Endodermal cell (in vitro differentiated cells): ENCODE measurements at regions not wholly inside any gene's neighbourhood (a gene's known extent, or its start where the extent isn't known, plus 50 kb on each side); places are given as distances from the start of the nearest gene placed in this dataset.

ENCODE experiments used
- DNase-seq: peaks from one replicate; pipeline ENCODE4 v3.0.0-alpha.2; 2017
- H3K27ac ChIP-seq: 2 replicates; pipeline ENCODE4 v1.5.1; 2013; ENCODE audit warnings: mild to moderate bottlenecking, low read depth, low read length, moderate library complexity
- H3K27me3 ChIP-seq: 2 replicates; pipeline ENCODE4 v1.6.1; 2013; ENCODE audit warnings: mild to moderate bottlenecking, low read length, moderate library complexity; ENCODE audit not compliant: insufficient read depth, control insufficient read depth, poor library complexity, severe bottlenecking
- H3K36me3 ChIP-seq: 2 replicates; pipeline ENCODE4 v1.7.0; 2013; ENCODE audit warnings: mild to moderate bottlenecking, low read length, moderate library complexity; ENCODE audit not compliant: control insufficient read depth, insufficient read depth
- H3K4me1 ChIP-seq: one replicate; pipeline ENCODE4 v1.7.0; 2013; ENCODE audit warnings: low read length; ENCODE audit not compliant: control insufficient read depth, insufficient read depth
- H3K4me3 ChIP-seq: 2 replicates; pipeline ENCODE4 v1.5.1; 2013; ENCODE audit warnings: mild to moderate bottlenecking, low read length, moderate library complexity
- H3K9ac ChIP-seq: 2 replicates; pipeline ENCODE4 v1.6.1; 2013; ENCODE audit warnings: mild to moderate bottlenecking, low read length, moderate library complexity; ENCODE audit not compliant: poor library complexity, severe bottlenecking; ENCODE audit errors: extremely low read depth
- H3K9me3 ChIP-seq: 2 replicates; pipeline ENCODE4 v1.6.1; 2013; ENCODE audit warnings: mild to moderate bottlenecking, low read length, moderate library complexity; ENCODE audit not compliant: control insufficient read depth
- H3K27ac Mint-ChIP-seq: 2 replicates; pipeline ENCODE4 v1.8.0; 2020; ENCODE audit warnings: mixed read lengths
- H3K27me3 Mint-ChIP-seq: 2 replicates; pipeline ENCODE4 v1.8.0; 2021; ENCODE audit warnings: mild to moderate bottlenecking, mixed read lengths; ENCODE audit not compliant: insufficient read depth
- H3K36me3 Mint-ChIP-seq: 2 replicates; pipeline ENCODE4 v1.8.0; 2020; ENCODE audit warnings: low read depth, mixed read lengths
- H3K4me1 Mint-ChIP-seq: 2 replicates; pipeline ENCODE4 v1.8.0; 2020; ENCODE audit warnings: mixed read lengths
- H3K4me3 Mint-ChIP-seq: 2 replicates; pipeline ENCODE4 v1.8.0; 2020; ENCODE audit warnings: mild to moderate bottlenecking, moderate library complexity, mixed read lengths
- H3K9me3 Mint-ChIP-seq: 2 replicates; pipeline ENCODE4 v1.8.0; 2020; ENCODE audit warnings: mild to moderate bottlenecking, mixed read lengths
- CTCF ChIP-seq: fragments of 200-600 bp; sonication (generic); conservative IDR thresholded peaks from 2 replicates; pipeline ENCODE4 v1.5.0; 2021; ENCODE audit warnings: antibody characterized with exemption, mild to moderate bottlenecking
- WGBS, 2 experiments: methylation state at CpG; one replicate each; pipeline versions ENCODE4 v1.1.5 to v1.1.7; 2013; ENCODE audit warnings: missing lambda C conversion rate in 2 of 2, mixed read lengths in 1 of 2; ENCODE audit not compliant: insufficient coverage in 1 of 2, insufficient read length in 1 of 2; 5-methylcytosine and 5-hydroxymethylcytosine counted together

- DNase-seq, result no peak
- Mint-ChIP-seq H3K9me3 (no peaks in the 10 kb centered on the region), H3K4me3 (no peak overlapping the region), H3K4me1 (peaks cover 9% of the 10 kb centered on the region), H3K27me3 (peaks cover 7% of the 10 kb centered on the region), H3K36me3 (no peaks in the 10 kb centered on the region), H3K27ac (no peak overlapping the region)
- Histone ChIP-seq H3K36me3 (no peaks in the 10 kb centered on the region), H3K27me3 (no peaks in the 10 kb centered on the region), H3K4me3 (no peak overlapping the region), H3K9me3 (no peaks in the 10 kb centered on the region), H3K4me1 (no peaks in the 10 kb centered on the region), H3K27ac (no peak overlapping the region), H3K9ac (no peak overlapping the region)
- WGBS, 2 experiments, result 95 to 100% methylated on average over 3 to 8 of the region's 8 CpGs
- no peak for TF ChIP-seq CTCF
Measured at GRCh38 chr6:131362696-131363095, 210.3 kb upstream of the ARG1 start.

DNA sequence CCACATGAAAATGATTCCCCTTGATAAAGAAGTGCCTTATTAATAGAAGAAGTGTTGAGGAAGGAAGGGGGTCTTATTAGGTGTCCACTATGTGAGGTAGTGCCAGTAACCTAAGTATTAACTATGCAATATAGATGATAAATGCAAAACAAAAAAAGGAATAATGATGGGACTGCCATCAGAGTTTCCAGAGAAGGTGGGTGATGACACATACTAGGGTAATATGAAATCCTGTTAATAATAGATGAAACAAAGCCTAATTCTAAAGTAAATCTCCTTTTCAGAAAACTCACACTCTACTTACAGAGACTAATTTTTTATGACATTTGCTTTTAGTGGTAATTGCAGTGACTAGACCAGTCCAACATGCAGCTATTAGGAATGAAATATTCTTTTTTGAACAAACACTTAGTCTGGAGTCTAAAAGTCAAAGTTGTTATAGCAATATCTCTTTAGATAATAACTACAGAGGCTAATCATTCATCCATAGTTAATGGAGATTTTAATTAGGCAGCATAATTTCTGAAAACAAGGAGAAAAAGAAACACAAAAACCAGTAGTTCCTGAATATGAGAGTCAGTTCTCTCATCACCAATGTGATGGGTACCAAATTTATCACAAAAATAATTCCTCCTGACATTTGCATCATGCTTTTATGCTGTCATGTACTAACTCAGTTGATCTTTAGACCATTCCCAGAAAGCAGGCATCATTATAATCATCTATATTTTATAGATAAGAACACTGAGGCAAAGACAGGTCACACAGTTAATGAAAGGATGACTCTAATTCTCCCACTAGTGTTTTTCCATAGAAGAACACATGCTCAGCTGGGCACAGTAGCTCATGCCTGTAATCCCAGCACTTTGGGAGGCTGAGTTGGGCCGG lies 208.8 kb upstream of the ARG1 start:
- H3K4me3 ChIP-seq, result no peak overlapping the region
- Mint-ChIP-seq H3K9me3 (peaks cover under 1% of the 10 kb centered on the region), H3K36me3 (no peaks in the 10 kb centered on the region), H3K27me3 (peaks cover 7% of the 10 kb centered on the region), H3K27ac (no peak overlapping the region), H3K4me3 (no peak overlapping the region), H3K4me1 (peaks cover 20% of the 10 kb centered on the region)
- peaks cover 6% of the 10 kb centered on the region for H3K4me1 ChIP-seq
- no peaks in the 10 kb centered on the region for H3K27me3 ChIP-seq
- TF ChIP-seq CTCF, result no peak
- WGBS, 2 experiments, result 84 to 100% methylated on average over 1 of the region's 1 CpG
- no peaks in the 10 kb centered on the region for H3K9me3 ChIP-seq
- H3K9ac ChIP-seq, result no peak overlapping the region
- no peak for DNase-seq
- no peak overlapping the region for H3K27ac ChIP-seq
- no peaks in the 10 kb centered on the region for H3K36me3 ChIP-seq

DNA sequence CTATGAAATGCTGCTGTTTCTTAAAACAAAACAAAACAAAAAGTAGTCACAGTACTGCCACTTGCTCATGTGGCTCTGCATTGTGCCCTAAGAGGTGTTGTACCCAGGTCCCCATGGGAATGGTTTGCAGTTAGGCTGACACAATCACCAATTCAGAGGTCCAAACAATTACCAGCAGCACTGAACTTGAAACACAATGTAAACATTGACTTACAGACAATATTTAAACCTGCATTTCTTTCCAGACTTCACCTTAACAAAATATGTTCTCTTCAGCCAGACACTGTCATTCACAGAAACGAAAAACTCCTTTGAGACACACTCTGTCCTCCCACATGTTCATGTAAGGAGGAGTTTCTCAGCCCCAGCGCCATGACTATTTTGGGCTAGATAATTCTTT lies 206.8 kb upstream of the ARG1 start:
- Mint-ChIP-seq H3K27ac (no peak overlapping the region), H3K9me3 (peaks cover 11% of the 10 kb centered on the region), H3K36me3 (no peaks in the 10 kb centered on the region), H3K4me3 (no peak overlapping the region), H3K4me1 (peaks cover 22% of the 10 kb centered on the region), H3K27me3 (peaks cover 5% of the 10 kb centered on the region)
- Histone ChIP-seq H3K9ac (no peak overlapping the region), H3K9me3 (peaks cover 19% of the 10 kb centered on the region), H3K4me3 (no peak overlapping the region), H3K27ac (no peak overlapping the region), H3K4me1 (peaks cover 6% of the 10 kb centered on the region), H3K27me3 (no peaks in the 10 kb centered on the region), H3K36me3 (no peaks in the 10 kb centered on the region)
- no peak for TF ChIP-seq CTCF
- no peak for DNase-seq
- 96% methylated on average over 2 of the region's 2 CpGs; no CpG with 5 or more reads in 1 of the 2 experiments for WGBS, 2 experiments
